ENCODE measurements at regions not wholly inside any gene's neighbourhood (a gene's known extent, or its start where the extent isn't known, plus 50 kb on each side); places are given as distances from the start of the nearest gene placed in this dataset.

- Histone ChIP-seq H3K4me3 (replicated peaks in 1 of 3; ENCODE audit: insufficient read depth in 1 of 3, low read depth in 2 of 3, low read length in 3 of 3) (no peak overlapping the region), H3K9ac (ENCODE audit: insufficient read depth, low read depth, low read length) (no peak overlapping the region), H3K27ac (ENCODE audit: extremely low read length, insufficient read depth, low read length) (no peak overlapping the region), H3K9me3 (ENCODE audit: low read length) (no peaks in the 10 kb centered on the region), H3K79me2 (ENCODE audit: insufficient read depth, low read length) (no peaks in the 10 kb centered on the region), H3K36me3 (replicated peaks in 1 of 2; ENCODE audit: control insufficient read depth in 1 of 2, insufficient read depth in 2 of 2, low read length in 2 of 2) (no peaks in the 10 kb centered on the region), H3K27me3 (ENCODE audit: control insufficient read depth in 1 of 2, insufficient read depth in 2 of 2, low read length in 2 of 2) (no peaks in the 10 kb centered on the region), H3K4me2 (ENCODE audit: low read depth, low read length) (no peak overlapping the region), H4K20me1 (ENCODE audit: insufficient read depth, low read length) (no peaks in the 10 kb centered on the region), H2AFZ (ENCODE audit: low read length) (no peak overlapping the region), H3K4me1 (ENCODE audit: insufficient read depth, low read length) (no peaks in the 10 kb centered on the region)
- in situ Hi-C loops (cut with HindIII; ENCODE audit: extremely low pct_ligation_motif_present, low pct_unique_long_range_greater_than_20kb) = loop anchor here (10.0 kb wide), 1 partner anchor 562 kb away; no protein-coding TSS in a partner anchor
- no TSS peak for BruUV-seq (replicated peaks)
- intact Hi-C loops (cut with micrococcal nuclease; ENCODE audit: unreplicated experiment) = no loop called here
- no peak for FAIRE-seq
- no peak for DNase-seq (ENCODE audit: low spot score)
- ChIA-PET CTCF (ENCODE audit: low intra/inter-chr PET ratio, low total read pairs) (no interaction called here), POLR2A (no interaction called here)
- no peak for ATAC-seq
- 25% methylated on average over 8 of the region's 8 CpGs for WGBS (ENCODE audit: low lambda C conversion rate)
- TF ChIP-seq RBM39 (IDR thresholded peaks at IDR 0.05; ENCODE audit: low read depth, low read length, poor library complexity, severe bottlenecking) = no peak
- TF ChIP-seq MLLT10 (CRISPR knock-in tag; IDR thresholded peaks at IDR 0.05) = no peak
- TF ChIP-seq SSRP1 (CRISPR knock-in tag; IDR thresholded peaks at IDR 0.05) = no peak
- no peak for TF ChIP-seq CREM (IDR thresholded peaks at IDR 0.05)
- no peak for TF ChIP-seq CREM (CRISPR knock-in tag; IDR thresholded peaks at IDR 0.05)
- no peak for TF ChIP-seq NFATC3 (CRISPR knock-in tag; IDR thresholded peaks at IDR 0.05)
- TF ChIP-seq U2AF2 (IDR thresholded peaks at IDR 0.05; ENCODE audit: low read depth, low read length) = no peak
- no peak for TF ChIP-seq RXRA (CRISPR knock-in tag; IDR thresholded peaks at IDR 0.05)
- TF ChIP-seq SKI (IDR thresholded peaks at IDR 0.05; ENCODE audit: partially characterized antibody) = no peak
- TF ChIP-seq, protein P1, sequence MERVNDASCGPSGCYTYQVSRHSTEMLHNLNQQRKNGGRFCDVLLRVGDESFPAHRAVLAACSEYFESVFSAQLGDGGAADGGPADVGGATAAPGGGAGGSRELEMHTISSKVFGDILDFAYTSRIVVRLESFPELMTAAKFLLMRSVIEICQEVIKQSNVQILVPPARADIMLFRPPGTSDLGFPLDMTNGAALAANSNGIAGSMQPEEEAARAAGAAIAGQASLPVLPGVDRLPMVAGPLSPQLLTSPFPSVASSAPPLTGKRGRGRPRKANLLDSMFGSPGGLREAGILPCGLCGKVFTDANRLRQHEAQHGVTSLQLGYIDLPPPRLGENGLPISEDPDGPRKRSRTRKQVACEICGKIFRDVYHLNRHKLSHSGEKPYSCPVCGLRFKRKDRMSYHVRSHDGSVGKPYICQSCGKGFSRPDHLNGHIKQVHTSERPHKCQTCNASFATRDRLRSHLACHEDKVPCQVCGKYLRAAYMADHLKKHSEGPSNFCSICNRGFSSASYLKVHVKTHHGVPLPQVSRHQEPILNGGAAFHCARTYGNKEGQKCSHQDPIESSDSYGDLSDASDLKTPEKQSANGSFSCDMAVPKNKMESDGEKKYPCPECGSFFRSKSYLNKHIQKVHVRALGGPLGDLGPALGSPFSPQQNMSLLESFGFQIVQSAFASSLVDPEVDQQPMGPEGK (CRISPR knock-in tag; IDR thresholded peaks at IDR 0.05) = no peak
- no peak for TF ChIP-seq ZNF609 (CRISPR knock-in tag; IDR thresholded peaks at IDR 0.05; ENCODE audit: borderline replicate concordance)
- TF ChIP-seq, protein P2, sequence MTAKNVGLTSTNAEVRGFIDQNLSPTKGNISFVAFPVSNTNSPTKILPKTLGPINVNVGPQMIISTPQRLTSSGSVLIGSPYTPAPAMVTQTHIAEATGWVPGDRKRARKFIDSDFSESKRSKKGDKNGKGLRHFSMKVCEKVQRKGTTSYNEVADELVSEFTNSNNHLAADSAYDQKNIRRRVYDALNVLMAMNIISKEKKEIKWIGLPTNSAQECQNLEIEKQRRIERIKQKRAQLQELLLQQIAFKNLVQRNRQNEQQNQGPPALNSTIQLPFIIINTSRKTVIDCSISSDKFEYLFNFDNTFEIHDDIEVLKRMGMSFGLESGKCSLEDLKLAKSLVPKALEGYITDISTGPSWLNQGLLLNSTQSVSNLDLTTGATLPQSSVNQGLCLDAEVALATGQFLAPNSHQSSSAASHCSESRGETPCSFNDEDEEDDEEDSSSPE (CRISPR knock-in tag; IDR thresholded peaks at IDR 0.05) = no peak
- TF ChIP-seq, protein P3, sequence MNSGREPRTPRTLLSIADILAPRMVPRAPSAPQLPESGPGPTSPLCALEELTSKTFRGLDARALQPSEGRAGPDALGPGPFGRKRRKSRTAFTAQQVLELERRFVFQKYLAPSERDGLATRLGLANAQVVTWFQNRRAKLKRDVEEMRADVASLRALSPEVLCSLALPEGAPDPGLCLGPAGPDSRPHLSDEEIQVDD (CRISPR knock-in tag; IDR thresholded peaks at IDR 0.05; ENCODE audit: borderline replicate concordance) = no peak
These were observed 581.0 kb upstream of the CDH11 start for GRCh38 chr16:65702707-65703402.
